Ascending aorta (tissue), 2 donors: ENCODE measurements at regions not wholly inside any gene's neighbourhood (a gene's known extent, or its start where the extent isn't known, plus 50 kb on each side); places are given as distances from the start of the nearest gene placed in this dataset.

ENCODE experiments used
- DNase-seq, 2 donors: peaks; one replicate each; pipeline ENCODE4 v3.0.0-alpha.2; 2019; ENCODE audit warnings: low spot score in 2 of 2
- H3K27ac ChIP-seq, 2 donors: fragments of 200-600 bp; sonication (generic); one replicate each; pipeline ENCODE4 v1.5.1; 2016 to 2017; ENCODE audit warnings: mild to moderate bottlenecking in 1 of 2
- H3K27me3 ChIP-seq: fragments of 200-600 bp; sonication (generic); one replicate; pipeline ENCODE4 v1.5.1; 2017
- H3K36me3 ChIP-seq, 2 donors: fragments of 200-600 bp; sonication (generic); one replicate each; pipeline ENCODE4 v1.5.1; 2016
- H3K4me1 ChIP-seq, 2 donors: fragments of 200-600 bp; sonication (generic); one replicate each; pipeline ENCODE4 v1.5.1; 2016 to 2017; ENCODE audit warnings: mild to moderate bottlenecking in 1 of 2
- H3K4me3 ChIP-seq, 2 donors: fragments of 200-600 bp; sonication (generic); one replicate each; pipeline ENCODE4 v1.5.1; 2016 to 2017; ENCODE audit warnings: mild to moderate bottlenecking in 1 of 2
- H3K9me3 ChIP-seq, 2 donors: fragments of 200-600 bp; sonication (generic); one replicate each; pipeline ENCODE4 v1.5.1; 2016
- CTCF ChIP-seq, 3 experiments: fragments of 200-600 bp in 2 of 3; fragments of 450-650 bp in 1 of 3; sonication (generic) in 2 of 3; IDR thresholded peaks; one replicate each; pipeline ENCODE4 v1.5.1; 2016 to 2019; ENCODE audit warnings: antibody characterized with exemption in 3 of 3, mild to moderate bottlenecking in 1 of 3, moderate library complexity in 1 of 3
- intact Hi-C: fragments of 100-400 bp; cut with DNase I; formaldehyde crosslinking; loops from one replicate; pipeline ENCODE4 v1.15.1; 2023

- intact Hi-C loops: no loop called here
- Histone ChIP-seq H3K4me1 (no peaks in the 10 kb centered on the region), H3K36me3 (no peaks in the 10 kb centered on the region), H3K9me3 (no peaks in the 10 kb centered on the region), H3K27me3 (no peaks in the 10 kb centered on the region), H3K4me3 (no peak overlapping the region), H3K27ac (no peak overlapping the region)
- TF ChIP-seq CTCF (IDR thresholded peaks at IDR 0.05): no peak
- DNase-seq: no peak
Observed at GRCh38 chr3:18249126-18249525, 176.0 kb downstream of the SATB1 start.

DNA sequence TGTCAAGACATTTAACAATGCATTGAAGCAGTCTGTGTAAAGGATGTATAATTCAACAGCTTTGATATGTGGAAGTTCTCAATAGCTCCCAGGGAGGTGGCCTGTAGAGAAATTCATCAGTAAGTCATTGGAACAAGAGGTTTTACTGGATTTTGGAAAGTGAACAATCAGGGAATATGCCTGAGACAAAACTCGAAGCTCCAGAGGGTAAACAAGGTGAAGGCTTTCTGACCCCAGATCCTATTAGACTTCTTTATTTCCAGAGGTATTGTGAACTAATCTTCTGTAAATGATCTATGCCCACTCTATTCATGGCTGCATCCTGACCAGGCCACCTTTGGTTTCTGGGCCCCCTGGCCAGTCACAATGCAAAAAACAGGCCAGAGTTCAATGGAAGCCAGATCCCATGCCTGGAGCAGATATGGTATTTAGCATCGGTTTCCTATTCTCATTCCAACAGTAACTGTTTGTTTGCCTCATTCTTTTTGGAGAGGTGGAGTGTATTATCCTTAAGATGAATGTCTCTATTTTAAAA is 177.3 kb downstream of the SATB1 start:
- Histone ChIP-seq H3K27ac (no peak overlapping the region), H3K4me1 (no peaks in the 10 kb centered on the region), H3K9me3 (no peaks in the 10 kb centered on the region), H3K27me3 (no peaks in the 10 kb centered on the region), H3K36me3 (no peaks in the 10 kb centered on the region), H3K4me3 (no peak overlapping the region)
- TF ChIP-seq CTCF (IDR thresholded peaks at IDR 0.05): no peak
- no peak for DNase-seq
- intact Hi-C loops: no loop called here

DNA sequence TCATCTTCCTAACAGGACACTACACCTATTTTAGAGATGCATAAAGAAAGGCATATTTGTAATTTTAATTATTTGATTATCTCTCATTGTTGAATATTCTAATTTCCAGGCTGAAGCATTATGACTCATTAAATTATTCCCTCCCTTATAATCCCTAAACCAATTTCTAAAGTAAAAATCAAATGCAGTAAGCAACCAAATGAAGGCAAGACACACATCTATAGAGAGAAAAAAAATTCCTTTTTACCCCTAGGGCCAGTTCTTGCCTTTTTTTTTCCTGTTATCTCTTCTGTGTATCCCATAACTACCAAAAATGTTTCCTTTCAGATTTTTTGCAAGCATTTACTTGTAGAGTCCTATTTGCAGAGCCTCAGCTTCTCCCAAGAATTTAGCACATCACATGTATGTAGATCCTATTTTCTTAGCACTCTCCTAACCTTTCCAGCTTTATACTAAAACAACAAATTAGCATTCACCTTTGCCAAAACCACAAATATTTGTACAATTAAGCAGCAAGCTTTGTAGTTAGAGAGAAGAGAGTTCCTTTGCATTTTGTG is 177.9 kb downstream of the SATB1 start:
- Histone ChIP-seq H3K27me3 (no peaks in the 10 kb centered on the region), H3K4me1 (no peaks in the 10 kb centered on the region), H3K27ac (no peak overlapping the region), H3K9me3 (no peaks in the 10 kb centered on the region), H3K36me3 (no peaks in the 10 kb centered on the region), H3K4me3 (no peak overlapping the region)
- no peak for DNase-seq
- intact Hi-C loops: no loop called here
- TF ChIP-seq CTCF (IDR thresholded peaks at IDR 0.05): no peak

DNA sequence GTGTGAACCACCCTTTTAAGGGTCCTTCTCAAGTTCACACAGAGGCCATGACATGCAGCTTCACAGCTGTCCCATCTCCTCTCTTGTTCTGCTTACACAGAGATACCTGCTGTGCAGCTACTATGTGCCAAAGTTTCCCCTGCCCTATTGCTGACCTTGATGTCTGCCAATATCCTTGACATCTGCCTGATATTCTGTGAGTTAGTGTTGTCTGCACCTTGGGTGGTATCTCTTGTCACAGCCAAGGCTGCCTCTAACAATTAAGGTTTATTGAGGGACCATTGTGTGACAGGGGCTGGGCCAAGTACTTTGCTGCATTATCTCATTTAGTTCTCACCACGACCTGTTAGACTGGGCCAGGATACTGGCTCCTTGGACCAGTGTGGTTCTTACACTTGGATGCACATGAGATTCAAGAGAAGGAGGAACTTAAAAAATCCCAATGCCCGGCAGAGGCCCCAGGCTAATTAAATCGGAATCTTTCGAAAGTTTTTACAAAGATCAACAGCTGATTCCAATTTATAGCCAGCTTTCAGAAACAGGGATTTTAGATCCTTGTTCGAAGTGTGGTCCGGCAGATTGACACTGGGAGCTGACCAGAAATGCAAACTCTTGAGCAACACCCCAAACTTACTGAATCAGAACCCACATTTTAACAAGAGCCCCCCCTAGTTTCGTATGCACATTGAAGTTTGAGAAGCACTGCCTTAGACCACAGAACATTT is 178.6 kb downstream of the SATB1 start:
- TF ChIP-seq CTCF (IDR thresholded peaks at IDR 0.05): no peak
- Histone ChIP-seq H3K4me3 (no peak overlapping the region), H3K9me3 (no peaks in the 10 kb centered on the region), H3K27me3 (no peaks in the 10 kb centered on the region), H3K27ac (no peak overlapping the region), H3K4me1 (no peaks in the 10 kb centered on the region), H3K36me3 (no peaks in the 10 kb centered on the region)
- DNase-seq: no peak
- intact Hi-C loops: no loop called here

DNA sequence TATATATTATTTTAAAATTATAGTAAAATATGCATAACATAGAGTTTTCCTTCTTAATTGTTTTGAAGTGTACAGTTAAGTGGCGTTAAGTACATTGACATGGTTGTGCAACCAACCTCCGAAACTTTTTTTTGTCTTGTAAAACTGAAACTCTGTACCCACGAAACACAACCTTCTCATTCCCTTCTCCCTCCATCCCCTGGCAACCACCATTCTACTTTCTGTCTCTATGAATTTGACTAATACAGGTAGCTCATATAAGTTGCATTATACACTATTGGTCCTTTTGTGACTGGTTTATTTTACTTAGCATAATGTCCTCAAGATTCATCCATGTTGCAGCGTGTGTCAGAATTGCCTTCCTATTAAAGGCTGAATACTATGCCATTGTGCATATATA is 179.4 kb downstream of the SATB1 start:
- H3K4me3 ChIP-seq: no peak overlapping the region
- H3K9me3 ChIP-seq: no peaks in the 10 kb centered on the region
- H3K27me3 ChIP-seq: no peaks in the 10 kb centered on the region
- H3K27ac ChIP-seq: no peak overlapping the region
- no peak for DNase-seq
- no peak for TF ChIP-seq CTCF (IDR thresholded peaks at IDR 0.05)
- H3K36me3 ChIP-seq: no peaks in the 10 kb centered on the region
- intact Hi-C loops: no loop called here
- H3K4me1 ChIP-seq: no peaks in the 10 kb centered on the region
